ENCODE measurements at regions not wholly inside any gene's neighbourhood (a gene's known extent, or its start where the extent isn't known, plus 50 kb on each side); places are given as distances from the start of the nearest gene placed in this dataset.

DNA sequence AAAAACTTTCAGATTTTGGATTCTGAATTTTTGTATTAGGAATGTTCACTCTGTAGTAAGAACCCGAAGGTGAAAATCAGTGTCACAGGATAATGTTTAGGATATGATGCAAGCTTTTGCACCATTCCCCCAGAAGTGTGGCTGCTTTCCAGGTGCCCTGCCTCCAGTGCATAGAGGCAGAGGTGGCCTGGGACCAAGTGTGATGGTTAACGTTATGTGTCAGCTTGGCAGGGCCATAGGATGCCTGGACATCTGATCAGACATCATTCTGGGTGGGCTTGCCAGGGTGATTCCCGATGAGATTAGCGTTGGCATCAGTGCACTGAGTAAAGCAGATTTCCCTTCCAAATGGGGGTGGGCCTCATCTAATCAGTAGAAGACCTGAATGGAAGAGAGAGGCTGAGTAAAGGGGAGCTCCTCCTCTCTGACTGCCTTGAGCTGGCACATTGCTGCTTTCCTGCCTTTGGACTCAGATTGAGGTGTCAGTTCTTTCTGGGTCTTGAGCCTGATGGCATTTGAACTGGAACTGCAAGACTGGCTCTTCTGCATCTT, 177.4 kb upstream of the HS6ST1 start:
- no peak for DNase-seq

DNA sequence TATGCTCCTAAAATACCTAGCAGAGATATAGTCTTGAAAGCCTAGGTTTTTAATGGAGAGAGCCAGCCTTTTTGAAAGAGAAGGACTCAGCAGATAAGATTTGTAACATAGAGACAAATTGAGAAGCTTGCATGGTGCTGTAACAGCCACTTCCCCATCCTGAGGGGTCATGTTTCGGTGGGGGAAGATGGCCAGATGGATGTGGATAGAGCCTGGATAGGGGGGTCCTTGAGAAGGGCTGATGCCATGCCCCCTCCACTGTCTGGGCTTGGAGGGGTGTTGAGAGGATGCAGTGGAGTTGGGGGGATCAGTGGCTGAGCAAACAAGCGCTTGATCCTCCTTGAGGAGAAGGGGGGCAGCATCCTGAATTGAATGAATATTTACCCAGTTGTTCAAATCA, 178.0 kb upstream of the HS6ST1 start:
- DNase-seq: no peak

DNA sequence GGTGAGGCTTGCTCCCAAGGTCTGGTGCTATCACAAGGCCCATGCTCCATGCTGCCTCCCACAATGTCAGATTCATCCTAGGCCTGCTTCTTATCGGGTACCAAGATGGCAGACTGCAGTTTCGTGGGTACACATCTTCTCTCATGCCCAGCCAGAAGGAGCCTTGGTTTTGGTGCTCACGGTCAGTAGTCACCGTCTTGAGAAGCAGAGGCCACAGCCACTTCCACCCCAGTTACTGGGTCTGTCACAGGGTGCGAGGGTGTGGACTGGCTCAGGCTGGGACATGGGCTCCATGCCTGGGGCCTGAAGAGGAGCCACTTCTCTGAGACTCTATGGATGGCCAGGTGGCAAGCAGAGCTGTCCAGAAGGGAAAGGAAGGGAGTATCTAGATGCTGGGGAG, 178.8 kb upstream of the HS6ST1 start:
- no peak for DNase-seq

DNA sequence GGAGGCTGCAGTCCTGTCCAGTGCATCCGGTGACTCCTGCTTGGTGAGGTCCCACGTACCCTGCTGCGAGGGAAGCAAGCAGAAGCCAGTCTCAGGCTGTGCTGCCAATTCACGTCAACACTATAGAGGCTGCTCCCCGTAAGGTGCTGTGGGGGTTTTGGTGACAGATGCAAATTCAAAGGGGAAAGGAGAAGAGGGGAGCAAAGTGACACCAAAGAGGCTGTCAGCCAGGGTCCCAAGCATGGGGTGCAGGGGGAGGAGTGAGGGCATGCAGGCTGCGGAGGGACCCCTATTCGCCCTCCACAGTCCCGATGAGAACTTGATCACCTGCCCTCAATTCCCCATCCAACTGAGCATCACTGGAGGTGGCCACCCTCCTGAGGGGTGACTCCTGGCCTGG, 179.4 kb upstream of the HS6ST1 start:
- no peak for DNase-seq

DNA sequence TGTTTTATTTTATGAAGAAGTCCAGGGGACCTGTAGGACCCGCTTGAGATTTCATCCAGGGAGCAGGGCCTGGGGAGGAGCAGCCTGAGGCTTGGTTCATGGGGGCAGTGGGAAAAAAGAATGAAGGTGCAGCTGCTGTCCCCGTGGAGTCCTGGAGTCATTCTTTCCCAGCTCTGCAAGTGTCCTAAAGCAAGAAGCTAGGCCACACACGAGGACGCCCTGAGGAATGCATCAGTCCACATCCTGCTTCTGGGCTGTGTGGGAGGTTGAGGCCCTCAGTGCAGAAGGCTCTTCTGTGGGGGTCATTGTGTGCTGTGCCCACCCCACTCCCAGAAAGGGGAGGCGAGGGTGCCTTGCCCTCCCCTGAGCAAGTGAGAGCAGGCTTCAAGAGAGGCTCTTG, 179.9 kb upstream of the HS6ST1 start:
- DNase-seq: no peak

DNA sequence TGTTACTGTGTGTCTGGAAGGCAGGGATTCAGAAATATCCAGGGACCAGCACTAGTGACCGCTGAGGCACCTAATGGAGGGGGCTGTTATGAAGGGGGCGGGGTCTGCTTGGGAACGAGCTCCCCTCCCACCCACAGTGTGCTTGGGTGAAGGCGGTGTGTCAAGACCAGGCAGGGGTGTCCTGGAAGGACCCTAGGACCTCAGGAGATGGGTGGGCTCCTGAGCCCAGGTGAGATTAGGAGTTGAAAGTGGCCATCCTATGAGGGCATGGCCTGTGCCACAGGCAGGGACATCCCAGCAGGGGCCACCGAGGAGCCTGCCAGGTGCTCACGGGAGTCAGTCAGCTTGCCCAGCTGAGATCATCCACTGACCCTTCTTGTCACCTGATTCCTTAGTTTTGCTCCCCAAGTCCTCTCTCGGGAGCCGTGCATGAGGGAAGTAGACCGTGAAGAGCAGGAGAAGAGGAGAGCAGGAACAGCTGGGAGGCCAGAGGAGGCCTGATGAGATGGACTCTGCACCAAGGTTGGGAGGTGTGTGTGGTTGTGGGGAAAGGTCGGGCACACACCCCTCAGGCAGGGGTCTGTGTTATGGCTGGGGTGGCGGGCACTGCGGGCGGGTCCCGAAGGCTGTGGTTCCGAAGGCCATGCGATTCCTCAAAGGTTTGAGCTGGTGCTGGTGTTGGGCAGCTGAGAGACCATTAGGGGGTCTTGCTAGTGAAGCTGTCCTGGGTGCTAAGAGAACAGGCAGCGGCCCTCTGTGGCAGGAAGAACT, 180.9 kb upstream of the HS6ST1 start:
- DNase-seq: no peak

DNA sequence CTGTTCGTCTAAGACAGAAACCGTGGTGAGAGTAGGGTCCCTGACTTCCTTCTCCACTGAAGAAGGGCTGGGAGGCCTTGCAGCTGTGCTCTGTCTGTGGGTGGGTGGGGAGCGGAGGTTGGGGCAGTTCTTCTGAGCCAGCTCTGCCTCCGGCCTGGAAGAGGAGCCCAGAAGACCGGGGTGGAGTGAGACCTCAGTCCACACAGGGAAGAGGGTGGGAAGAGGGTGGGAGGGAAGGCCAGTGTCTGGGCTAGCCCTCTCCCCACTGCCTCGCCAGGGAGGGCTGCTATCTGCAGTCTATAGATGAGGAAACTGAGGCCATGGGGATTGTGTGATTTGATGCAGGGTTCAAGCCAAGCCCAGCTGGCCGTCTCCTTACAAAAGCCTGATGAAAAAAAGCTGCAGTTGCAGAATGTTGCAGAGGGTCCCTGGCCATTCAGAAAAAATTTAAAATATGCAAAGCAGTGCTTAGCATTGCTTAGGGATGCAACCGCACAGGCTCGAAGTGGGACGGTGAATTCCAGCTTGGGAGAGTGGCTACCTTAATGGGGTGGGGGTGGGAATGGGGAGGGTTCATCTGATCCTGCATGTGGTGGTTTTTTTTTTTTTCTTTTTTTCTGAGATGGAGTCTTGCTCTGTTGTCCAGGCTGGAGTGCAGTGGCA, 181.6 kb upstream of the HS6ST1 start:
- no peak for DNase-seq

DNA sequence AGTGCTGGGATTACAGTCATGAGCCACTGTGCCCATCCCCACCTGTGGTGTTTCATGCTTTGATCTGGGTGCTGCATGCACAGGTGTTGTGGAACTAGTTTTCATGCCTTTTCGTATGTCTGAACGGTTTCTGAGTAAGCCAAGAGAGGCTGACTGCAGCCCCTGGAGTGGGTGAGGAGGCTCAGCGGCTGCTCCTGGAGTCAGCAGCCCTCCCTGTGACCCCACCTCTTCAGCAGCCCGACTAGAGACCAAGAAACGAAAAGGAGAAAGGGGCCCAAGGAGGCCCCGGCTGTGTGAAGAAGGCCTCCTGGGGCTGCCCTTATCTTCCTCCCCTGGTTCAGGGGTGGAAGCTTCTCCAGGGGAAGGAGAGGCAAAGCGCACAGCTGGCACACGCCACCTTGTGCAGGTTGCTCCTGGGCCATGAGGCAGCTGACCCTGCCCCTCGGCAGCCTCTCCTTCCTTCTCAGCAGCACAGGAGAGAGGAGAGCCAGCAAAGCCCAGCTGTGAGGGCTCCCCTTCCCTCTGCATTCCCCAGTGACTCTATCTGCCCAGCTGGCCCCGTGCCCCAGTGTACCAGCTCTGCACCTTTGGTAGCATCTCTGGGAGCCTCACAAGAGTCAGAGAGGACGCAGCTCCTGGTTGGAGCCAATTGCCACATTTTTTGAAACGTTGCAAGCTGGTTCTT, 182.5 kb upstream of the HS6ST1 start:
- DNase-seq: no peak

DNA sequence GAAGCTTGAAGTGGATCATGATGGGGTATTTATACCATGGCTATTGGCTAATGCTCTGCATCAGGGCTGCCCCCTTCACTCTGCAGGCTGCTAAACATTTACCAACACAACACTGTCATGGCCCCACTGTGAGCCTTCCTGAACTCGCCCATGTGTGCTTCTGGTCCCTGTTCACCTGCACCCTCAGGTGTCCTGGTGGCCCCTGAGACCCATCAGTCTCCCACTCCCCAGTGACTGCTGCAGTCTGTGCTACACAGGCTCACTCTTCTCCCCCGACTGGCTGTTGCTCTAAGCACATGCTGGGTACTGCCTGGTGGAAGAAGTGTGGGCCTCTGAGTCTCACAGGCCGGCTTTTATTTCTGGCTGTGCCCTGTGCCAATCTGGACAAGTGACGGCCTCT, 183.0 kb upstream of the HS6ST1 start:
- DNase-seq: no peak

DNA sequence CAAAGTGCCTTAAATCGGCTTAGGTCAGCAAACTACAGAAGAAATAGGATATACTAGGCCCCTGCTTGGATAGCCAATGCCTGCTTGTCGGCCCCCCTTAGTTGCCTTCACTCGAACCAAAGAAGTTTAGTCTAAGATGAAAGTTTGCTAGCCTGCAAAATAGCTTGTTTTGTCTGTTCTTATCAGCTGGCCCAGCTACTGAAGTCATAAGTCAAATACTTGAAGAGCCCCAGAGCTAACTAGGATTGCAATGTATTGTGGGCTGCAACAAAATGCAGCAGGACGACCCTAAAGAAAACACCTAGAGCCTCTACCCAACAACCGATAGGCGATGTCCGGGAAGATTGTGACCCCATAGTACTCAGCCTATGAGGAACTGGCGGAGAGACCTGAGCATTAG, 183.5 kb upstream of the HS6ST1 start:
- DNase-seq: no peak

DNA sequence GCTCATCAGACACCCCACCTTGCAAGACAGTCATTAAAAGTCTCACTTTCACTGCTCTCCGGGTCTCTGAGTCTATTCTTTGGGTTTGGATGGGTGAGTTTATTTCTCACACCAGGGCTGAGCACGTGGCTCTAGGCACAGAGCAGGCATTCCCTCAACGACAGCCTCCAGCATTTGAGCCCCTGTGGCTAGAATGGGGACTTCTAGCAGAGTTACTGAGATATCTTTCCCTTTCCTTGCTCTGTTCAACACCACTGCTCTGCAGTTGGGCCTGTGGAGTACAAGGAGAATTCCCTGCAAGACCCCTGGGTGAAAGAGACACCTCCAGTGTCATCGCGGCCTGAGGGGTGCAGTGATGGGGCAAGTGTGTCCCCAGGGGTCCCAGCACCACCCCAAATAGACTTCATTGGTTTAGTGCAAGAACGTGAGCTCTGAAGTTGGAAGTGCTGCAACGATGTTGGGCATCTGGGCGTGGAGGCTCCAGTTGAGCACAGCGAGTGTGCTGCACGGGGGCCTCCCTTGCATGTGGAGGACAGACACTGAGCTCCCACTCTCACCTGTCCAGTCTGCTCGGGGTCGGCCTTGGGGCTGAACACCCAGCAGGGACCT, 184.1 kb upstream of the HS6ST1 start:
- no peak for DNase-seq

DNA sequence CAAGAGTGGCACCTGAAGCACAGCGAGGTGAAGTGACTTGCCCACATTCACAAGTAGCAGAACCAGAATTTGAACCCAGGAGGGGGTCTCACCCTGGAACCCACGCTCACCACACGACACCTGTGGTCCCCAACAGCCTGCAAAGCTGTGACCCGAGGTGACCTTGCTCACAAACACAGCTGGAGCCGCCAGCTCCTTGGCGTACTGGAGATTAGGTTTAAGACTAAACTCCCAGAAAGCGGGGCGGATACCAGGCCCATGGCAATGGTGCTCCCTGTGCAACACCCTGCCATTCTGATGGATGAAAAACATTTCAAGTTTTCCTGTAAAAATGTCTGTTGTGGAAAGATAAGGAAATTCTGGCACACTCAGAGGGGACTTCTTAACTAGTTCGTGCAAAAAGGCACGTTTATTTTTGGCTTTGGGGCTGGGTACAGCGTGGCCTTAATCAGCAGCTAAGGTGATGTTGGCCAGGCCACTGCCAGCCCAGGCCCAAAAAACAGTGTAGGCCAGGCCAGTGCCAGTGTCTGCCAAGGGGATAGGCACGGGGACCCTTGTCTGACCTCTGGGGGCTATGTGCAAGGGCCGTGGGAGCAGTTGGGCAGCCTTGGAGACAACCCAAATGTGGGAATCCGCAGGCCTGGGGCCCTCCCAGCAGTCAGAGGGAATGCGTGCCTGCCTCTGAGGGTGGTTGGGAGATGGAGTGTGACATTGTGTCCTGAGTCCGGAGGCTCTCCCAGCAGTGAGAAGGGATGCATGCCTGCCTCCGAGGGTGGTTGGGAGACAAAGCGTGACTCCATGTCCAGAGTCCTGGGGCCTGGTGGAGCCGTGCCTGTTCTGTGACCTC, 185.0 kb upstream of the HS6ST1 start:
- no peak for DNase-seq

DNA sequence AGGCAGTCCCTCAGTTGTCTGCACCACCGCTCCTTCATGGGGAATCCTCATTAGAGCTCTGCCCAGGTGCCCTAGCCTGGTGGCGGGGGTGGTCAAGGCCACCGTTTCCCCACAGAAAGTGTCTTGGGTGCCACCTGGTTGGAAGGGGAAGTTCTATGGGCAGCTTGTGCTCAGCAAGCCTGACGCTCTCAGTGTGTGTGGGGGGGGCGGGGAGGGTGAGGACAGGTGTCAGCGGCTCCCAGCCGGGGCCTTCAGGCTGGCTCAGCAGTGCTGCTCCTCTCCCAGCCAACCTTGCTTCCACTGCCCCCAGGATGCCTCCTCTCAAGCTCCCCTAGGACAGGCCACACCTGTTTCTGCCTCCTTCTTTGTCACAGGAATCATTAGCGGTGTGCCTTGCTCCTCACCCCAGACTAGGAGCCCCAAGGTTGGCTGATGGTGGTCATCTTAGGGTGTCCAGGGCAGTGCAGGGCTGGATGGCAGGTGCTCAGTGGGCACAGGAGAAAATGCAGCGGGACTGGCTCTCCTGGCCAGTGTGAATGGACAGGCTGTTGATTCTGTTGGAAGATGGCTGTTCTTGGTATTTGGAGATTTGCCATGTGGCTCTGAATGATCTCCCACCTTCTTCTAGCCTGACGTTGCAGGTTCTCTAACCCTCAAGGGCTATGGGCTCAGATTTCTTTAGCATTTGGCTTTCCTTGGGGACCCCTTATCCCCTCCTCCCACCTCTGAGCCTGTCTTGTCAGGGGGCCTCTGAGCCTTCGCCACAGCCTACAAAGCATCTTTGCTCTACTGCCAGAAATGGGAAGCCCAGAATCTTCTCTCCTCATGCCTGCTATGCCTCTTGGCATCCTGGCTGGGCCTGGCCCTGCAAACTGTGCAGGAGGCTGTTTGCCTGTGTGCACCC, 185.8 kb upstream of the HS6ST1 start:
- no peak for DNase-seq

DNA sequence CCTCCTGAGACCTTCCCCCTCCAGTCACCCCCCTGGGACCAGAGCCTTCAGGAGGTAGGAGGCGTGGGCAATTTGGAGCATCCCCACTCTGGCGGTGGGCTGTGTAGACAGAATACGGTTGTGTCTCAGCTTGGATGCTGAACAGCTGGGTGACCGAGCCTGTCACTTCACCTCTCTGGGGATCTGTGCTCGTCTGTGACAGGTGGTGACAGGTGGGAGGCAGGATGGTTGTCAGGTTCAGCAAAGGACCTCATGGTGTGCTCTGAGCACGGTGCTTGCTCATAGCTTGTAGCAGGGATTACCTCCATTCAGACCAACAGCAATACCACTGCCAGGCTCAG, 186.5 kb upstream of the HS6ST1 start:
- DNase-seq: no peak

DNA sequence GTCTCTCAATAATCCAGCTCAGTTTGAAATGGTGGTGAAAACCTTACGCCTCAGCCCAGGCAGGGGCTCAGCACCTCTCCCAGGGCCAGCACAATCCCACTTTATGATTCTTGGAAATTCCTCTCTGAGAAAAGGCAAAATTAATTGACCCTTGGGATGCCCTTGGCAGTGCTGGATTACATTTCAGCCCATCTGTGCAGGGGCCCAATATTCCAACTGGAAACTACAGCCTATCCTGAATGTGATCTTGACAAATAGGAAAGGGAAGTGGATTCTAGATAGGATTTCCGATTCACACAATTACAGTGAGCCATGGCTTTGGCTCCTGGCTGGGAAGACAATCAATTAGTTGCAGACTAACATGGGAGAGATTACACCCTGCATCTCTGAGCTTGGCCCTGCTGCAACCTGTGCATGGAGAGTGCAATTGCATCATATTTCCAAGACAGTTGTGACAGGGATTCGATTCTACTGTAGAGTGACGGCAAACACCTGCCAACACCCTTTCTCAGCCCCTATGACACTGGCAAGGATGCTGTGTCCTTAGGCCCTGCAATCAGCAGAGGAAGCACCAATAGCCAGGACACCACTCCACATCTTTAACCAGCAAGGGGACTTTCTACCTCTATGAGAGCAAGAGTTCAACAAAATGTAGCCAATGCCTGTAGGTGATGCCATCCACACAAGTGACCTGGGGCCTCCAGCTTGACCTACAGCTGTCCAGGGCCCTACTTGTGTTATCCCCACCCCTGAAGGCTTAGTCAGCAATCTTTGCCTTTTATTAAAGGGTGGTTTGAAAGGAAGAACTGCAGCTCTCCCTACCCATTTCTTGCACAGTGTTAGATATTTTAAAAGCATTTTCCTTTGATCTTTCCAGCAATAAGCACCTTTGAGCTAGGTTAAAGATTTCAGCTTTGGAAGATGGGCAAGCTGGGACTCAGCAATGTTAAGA, 187.2 kb upstream of the HS6ST1 start:
- DNase-seq: no peak

DNA sequence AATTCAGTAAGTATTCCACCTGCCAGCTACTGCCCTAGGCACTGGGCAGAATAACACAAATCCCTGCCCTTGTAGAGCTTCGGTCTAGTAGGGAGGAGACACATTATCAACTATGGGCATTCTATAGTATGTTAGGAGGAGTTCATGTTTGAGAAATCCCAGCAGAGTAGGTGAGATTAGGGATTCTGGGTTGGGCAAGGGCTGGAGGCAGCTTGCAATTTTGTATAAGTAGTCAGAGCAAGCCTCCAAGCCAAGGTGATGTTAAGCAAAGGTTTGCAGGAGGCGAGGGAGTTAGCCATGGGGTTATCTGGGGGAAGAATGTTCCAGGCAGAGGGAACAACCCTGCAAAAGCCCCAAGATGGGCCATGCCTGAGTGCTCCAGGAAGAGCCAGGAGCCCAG, 187.9 kb upstream of the HS6ST1 start:
- DNase-seq: no peak

DNA sequence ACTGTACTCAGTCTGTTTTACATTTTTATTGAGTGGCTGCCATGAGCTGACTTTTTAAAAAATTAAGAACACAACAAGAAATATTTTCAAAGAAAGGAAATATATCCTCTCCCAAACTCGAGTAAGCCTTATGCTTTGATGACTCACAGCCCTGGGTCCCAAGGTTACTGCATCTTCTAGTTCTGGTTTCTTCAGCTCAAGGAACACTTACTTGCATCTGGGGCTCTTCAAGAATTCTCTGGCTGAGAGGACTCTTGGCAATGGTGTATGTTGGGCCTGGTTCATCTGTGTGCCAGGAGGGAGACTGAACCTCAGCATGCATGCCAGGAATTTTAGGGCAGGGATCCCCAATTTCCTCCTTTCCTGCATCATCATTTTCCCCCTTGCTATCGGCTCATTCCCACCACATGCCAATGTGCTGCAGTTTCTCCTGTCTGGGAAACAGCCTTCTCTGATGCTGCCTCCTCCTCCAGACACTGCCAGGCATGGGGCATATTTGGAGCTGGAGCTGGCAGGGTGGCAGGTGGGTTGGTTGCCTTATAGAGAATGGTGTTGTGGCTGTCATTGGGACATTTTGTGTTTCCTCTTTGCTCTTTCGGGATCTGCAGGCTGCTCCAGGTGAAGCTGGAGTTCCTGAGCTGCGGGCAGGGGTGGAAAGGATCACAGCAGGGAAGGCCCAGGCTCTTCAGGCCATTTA, 192.2 kb upstream of the HS6ST1 start:
- DNase-seq: no peak

DNA sequence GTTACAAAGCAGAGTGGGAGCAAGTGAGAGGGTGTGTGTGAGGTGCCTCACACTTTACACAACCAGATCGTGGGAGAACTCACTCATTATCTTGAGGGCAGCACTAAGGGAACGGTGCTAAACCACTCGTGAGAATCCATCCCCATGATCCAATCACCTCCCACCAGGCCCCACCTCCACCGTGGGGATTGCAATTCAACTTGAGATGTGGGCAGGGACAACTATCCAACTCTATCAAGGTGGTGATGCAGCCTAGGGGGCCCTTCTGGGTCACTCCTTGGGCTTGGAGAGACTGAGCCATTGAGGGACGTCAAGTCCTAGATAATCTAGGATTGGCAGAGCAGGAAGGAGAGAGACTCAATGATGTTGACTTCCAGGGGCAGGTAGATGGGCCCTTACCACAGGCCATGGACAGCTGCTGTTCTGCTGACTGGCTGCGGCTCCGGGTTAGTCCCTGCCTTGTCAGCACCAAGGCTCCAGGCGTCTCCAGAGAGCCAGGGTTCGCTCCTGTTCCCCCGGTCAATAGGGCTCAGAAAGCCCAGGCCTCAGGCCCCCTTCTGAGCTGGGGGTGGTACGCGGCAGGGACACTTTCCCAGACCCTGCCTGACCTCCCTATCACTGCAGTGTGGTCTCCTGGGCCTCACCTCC, 193.2 kb upstream of the HS6ST1 start:
- DNase-seq: no peak

All from T-helper 2 cell (primary cell).